ENCODE measurements at regions not wholly inside any gene's neighbourhood (a gene's known extent, or its start where the extent isn't known, plus 50 kb on each side); places are given as distances from the start of the nearest gene placed in this dataset.

GRCh38 chr1:242754125-242754524 is 229.6 kb upstream of the PLD5 start:
- no peak for DNase-seq
- no peaks in the 10 kb centered on the region for H3K36me3 ChIP-seq
- TF ChIP-seq CTCF (IDR thresholded peaks at IDR 0.05): no peak
- TF ChIP-seq POLR2A (IDR thresholded peaks at IDR 0.05): no peak
- no peak overlapping the region for H3K27ac ChIP-seq
- intact Hi-C loops (cut with DNase I; ENCODE audit: low total_unique reads): no loop called here
- H3K9me3 ChIP-seq: no peaks in the 10 kb centered on the region
- no peaks in the 10 kb centered on the region for H3K4me1 ChIP-seq
- no peak overlapping the region for H3K4me3 ChIP-seq
- H3K27me3 ChIP-seq: no peaks in the 10 kb centered on the region

GRCh38 chr1:242747233-242747632 is 222.7 kb upstream of the PLD5 start:
- Histone ChIP-seq H3K9me3 (no peaks in the 10 kb centered on the region), H3K27ac (no peak overlapping the region), H3K4me1 (no peaks in the 10 kb centered on the region), H3K27me3 (no peaks in the 10 kb centered on the region), H3K36me3 (no peaks in the 10 kb centered on the region), H3K4me3 (no peak overlapping the region)
- intact Hi-C loops (cut with DNase I; ENCODE audit: low total_unique reads): no loop called here
- TF ChIP-seq CTCF (IDR thresholded peaks at IDR 0.05) (no peak), POLR2A (IDR thresholded peaks at IDR 0.05) (no peak)
- DNase-seq: no peak

- TF ChIP-seq POLR2A (IDR thresholded peaks at IDR 0.05) (no peak), CTCF (IDR thresholded peaks at IDR 0.05) (no peak)
- Histone ChIP-seq H3K4me1 (no peaks in the 10 kb centered on the region), H3K27ac (no peak overlapping the region), H3K27me3 (no peaks in the 10 kb centered on the region), H3K36me3 (no peaks in the 10 kb centered on the region), H3K9me3 (no peaks in the 10 kb centered on the region), H3K4me3 (no peak overlapping the region)
- intact Hi-C loops (cut with DNase I; ENCODE audit: low total_unique reads): no loop called here
- no peak for DNase-seq
Measured at GRCh38 chr1:242745079-242745478, 220.6 kb upstream of the PLD5 start.

DNA sequence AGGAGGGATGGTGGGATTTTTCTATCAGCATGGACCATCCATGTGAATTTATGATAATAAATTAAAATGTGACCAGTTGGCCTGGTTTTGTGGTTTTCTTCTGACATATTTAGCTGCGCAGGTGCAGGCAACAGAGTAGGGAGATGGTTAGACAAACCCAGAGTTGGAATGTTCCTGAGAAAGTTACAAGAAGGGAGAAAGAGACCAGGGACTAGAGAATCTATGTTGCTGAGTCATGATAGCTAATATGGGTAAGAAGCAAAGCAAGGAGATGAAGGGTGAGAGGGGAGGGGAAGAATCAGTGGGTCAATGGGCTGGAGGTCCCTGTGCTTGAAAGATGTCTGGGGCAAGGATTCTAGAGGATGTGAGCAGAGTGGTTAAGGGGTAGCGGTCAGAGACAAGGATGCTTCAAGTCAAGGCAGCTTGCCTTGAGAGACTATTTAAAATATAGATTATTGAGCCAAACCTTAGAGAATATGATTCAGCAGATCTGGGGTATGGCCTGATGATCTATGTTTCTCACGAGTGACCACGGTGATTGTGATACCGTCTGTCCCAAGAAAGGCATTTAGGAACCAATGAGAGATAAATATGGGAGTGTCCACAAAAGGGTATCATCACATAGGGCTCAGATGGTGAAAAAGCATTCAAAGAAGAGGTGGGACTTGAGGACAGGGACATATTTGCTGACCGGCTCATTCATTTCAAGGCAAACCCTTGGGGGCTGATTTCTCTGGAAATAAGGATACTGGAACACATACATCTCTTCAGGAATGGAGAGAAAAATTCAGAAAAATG is 219.7 kb upstream of the PLD5 start:
- intact Hi-C loops (cut with DNase I; ENCODE audit: low total_unique reads): no loop called here
- H3K27ac ChIP-seq: no peak overlapping the region

More for the DNA sequence above, 219.7 kb upstream of the PLD5 start:
- Histone ChIP-seq H3K36me3 (no peaks in the 10 kb centered on the region), H3K4me1 (no peaks in the 10 kb centered on the region), H3K27me3 (no peaks in the 10 kb centered on the region), H3K9me3 (no peaks in the 10 kb centered on the region), H3K4me3 (no peak overlapping the region)
- TF ChIP-seq CTCF (IDR thresholded peaks at IDR 0.05) (no peak), POLR2A (IDR thresholded peaks at IDR 0.05) (no peak)
- no peak for DNase-seq
